GM12878 (cell line): ENCODE measurements at regions not wholly inside any gene's neighbourhood (a gene's known extent, or its start where the extent isn't known, plus 50 kb on each side); places are given as distances from the start of the nearest gene placed in this dataset.

Source experiments
- ATAC-seq: fragments of 200-7000 bp; cut with Tn5 transposase; 3 replicates; pipeline ENCODE4 v1.9.1; 2020; ENCODE audit warnings: mild to moderate bottlenecking, moderate library complexity
- BruUV-seq: library from RNA; stranded (reverse); fragments of 400-500 nt; replicated peaks from 2 replicates; lab custom pipeline; 2021; lab: Mats Ljungman, UMichigan
- CTCF ChIA-PET: fragments of 300-600 bp; sonication (Branson Sonifier 250); formaldehyde crosslinking; extraction: SDS; loops from one replicate; lab custom pipeline; 2021; ENCODE audit warnings: inconsistent platforms; lab: Yijun Ruan, JAX
- POLR2A ChIA-PET: fragments of 350-600 bp; formaldehyde crosslinking; extraction: SDS; loops from one replicate; lab custom pipeline; 2021; ENCODE audit warnings: inconsistent platforms; lab: Charles Lee
- RAD21 ChIA-PET: fragments of 300-600 bp; sonication (Branson Sonifier 250); formaldehyde crosslinking; loops from one replicate; lab custom pipeline; 2023; ENCODE audit warnings: antibody characterized with exemption; ENCODE audit not compliant: unreplicated experiment; lab: Charles Lee
- SMC1A ChIA-PET: fragments of 300-600 bp; sonication (Branson Sonifier 250); formaldehyde crosslinking; loops from one replicate; lab custom pipeline; 2023; ENCODE audit not compliant: unreplicated experiment, uncharacterized antibody; lab: Charles Lee
- DNase-seq: peaks from one replicate; pipeline ENCODE4 v3.0.0-alpha.2; 2011; ENCODE audit warnings: low read depth, low spot score
- FAIRE-seq: peaks from 3 replicates; lab custom pipeline; 2011; peaks lifted over from hg19 to GRCh38; lab: Jason Lieb, UNC
- H2AFZ ChIP-seq: 2 replicates; pipeline ENCODE4 v1.6.0; 2011; ENCODE audit warnings: low read depth, low read length, control low read depth; ENCODE audit not compliant: control insufficient read depth
- H3K27ac ChIP-seq: 2 replicates; pipeline ENCODE4 v1.5.1; 2011; ENCODE audit warnings: control low read depth; ENCODE audit not compliant: control insufficient read depth, insufficient read depth
- H3K27me3 ChIP-seq, 2 experiments: replicated peaks in 1 of 2; 2 replicates each; pipeline versions ENCODE4 v1.6.0 to v1.6.1; 2011; ENCODE audit warnings: low read length in 1 of 2; ENCODE audit not compliant: control insufficient read depth in 2 of 2, insufficient read depth in 2 of 2
- H3K36me3 ChIP-seq, 2 experiments: 2 replicates each; pipeline ENCODE4 v1.5.1; 2011; ENCODE audit warnings: low read length in 1 of 2; ENCODE audit not compliant: control insufficient read depth in 2 of 2, insufficient read depth in 2 of 2
- H3K4me1 ChIP-seq: 2 replicates; pipeline ENCODE4 v1.6.1; 2011; ENCODE audit warnings: mild to moderate bottlenecking, low read length, moderate library complexity, mixed read lengths; ENCODE audit not compliant: control insufficient read depth, insufficient read depth
- H3K4me2 ChIP-seq: 2 replicates; pipeline ENCODE4 v1.6.0; 2011; ENCODE audit warnings: control low read depth; ENCODE audit not compliant: control insufficient read depth, insufficient read depth
- H3K4me3 ChIP-seq: fragments of 200-600 bp; sonication (generic); 2 replicates; pipeline ENCODE4 v1.5.1; 2016
- H3K79me2 ChIP-seq: 2 replicates; pipeline ENCODE4 v1.6.0; 2011; ENCODE audit warnings: low read length; ENCODE audit not compliant: control insufficient read depth, insufficient read depth
- H3K9ac ChIP-seq: 2 replicates; pipeline ENCODE4 v1.8.0; 2011; ENCODE audit warnings: low read length, control low read depth, mixed read lengths; ENCODE audit not compliant: control insufficient read depth, insufficient read depth
- H3K9me3 ChIP-seq: replicated peaks from 3 replicates; pipeline ENCODE4 v1.5.1; 2011; ENCODE audit warnings: mild to moderate bottlenecking, low read length; ENCODE audit not compliant: control insufficient read depth, insufficient read depth
- H4K20me1 ChIP-seq: 2 replicates; pipeline ENCODE4 v1.6.0; 2011; ENCODE audit not compliant: control insufficient read depth, insufficient read depth
- CBX5 ChIP-seq: sonication (generic); IDR thresholded peaks from 2 replicates; pipeline ENCODE4 v1.6.1; 2016; ENCODE audit warnings: low read depth, moderate library complexity, mild to moderate bottlenecking, inconsistent platforms
- IRF4 ChIP-seq: IDR thresholded peaks from 2 replicates; pipeline ENCODE4 v1.6.1; 2011; ENCODE audit warnings: low read depth, low read length
- MEF2B ChIP-seq: fragments of 450-650 bp; IDR thresholded peaks from 2 replicates; pipeline ENCODE4 v1.6.1; 2018; ENCODE audit warnings: mild to moderate bottlenecking, moderate library complexity; ENCODE audit not compliant: partially characterized antibody, poor library complexity, severe bottlenecking
- POLR2AphosphoS2 ChIP-seq: IDR thresholded peaks from 2 replicates; pipeline ENCODE4 v1.6.1; 2011; ENCODE audit warnings: low read depth, mild to moderate bottlenecking, low read length, improper control_type of control experiment, moderate library complexity
- ZNF384 ChIP-seq: IDR thresholded peaks from 2 replicates; pipeline ENCODE4 v1.6.1; 2012; ENCODE audit warnings: low read depth, mild to moderate bottlenecking, low read length, improper control_type of control experiment, borderline replicate concordance
- ZZZ3 ChIP-seq: IDR thresholded peaks from 2 replicates; pipeline ENCODE4 v1.6.1; 2011; ENCODE audit warnings: low read depth; ENCODE audit not compliant: control insufficient read depth, insufficient read length
- WGBS: methylation state at CpG from one replicate; pipeline ENCODE4 v1.1.6; 2016; ENCODE audit warnings: low lambda C conversion rate; ENCODE audit not compliant: insufficient replicate concordance, insufficient coverage; ENCODE audit errors: missing lambda C conversion rate; 5-methylcytosine and 5-hydroxymethylcytosine counted together
- in situ Hi-C: fragments of 300-500 bp; cut with MboI; formaldehyde crosslinking; loops from 9 replicates; pipeline ENCODE4 v1.14.3; 2018; ENCODE audit warnings: mixed read lengths
- intact Hi-C: fragments of 100-400 bp; cut with micrococcal nuclease; formaldehyde crosslinking; loops from one replicate; pipeline ENCODE4 v1.14.2; 2022; ENCODE audit not compliant: unreplicated experiment
- TF ChIP-seq, protein P1 (sequence below): fragments of 150-350 bp; IDR thresholded peaks from 2 replicates; pipeline ENCODE4 v1.6.1; 2014; ENCODE audit warnings: mild to moderate bottlenecking, low read depth, low read length
- TF ChIP-seq, protein P2 (sequence below): fragments of 450-650 bp; IDR thresholded peaks from 2 replicates; pipeline ENCODE4 v1.6.1; 2017; ENCODE audit warnings: antibody characterized with exemption, mild to moderate bottlenecking, moderate library complexity
- TF ChIP-seq, protein P3 (sequence below): IDR thresholded peaks from 2 replicates; pipeline ENCODE4 v1.6.1; 2012; ENCODE audit warnings: improper control_type of control experiment, low read depth, low read length; ENCODE audit not compliant: insufficient replicate concordance

DNA sequence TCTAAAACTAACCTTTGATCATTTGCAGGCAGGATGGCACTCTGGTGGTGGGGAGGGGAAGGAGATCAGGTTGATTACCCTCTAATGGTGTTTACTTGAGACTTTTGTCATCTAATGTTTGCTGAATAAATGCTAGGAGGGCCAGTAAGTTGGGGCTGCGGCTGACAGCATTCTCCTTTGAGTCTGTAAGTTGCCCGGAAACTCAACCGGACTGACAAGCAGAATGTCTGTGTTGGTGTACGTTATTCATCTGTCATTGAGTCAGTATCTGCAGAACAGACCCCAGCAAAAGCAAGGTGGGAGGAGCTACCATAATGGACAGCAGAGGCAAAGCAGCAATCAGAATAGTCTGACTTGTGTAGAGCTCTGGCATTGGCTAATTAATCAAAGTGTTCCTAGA lies 1210.6 kb upstream of the PABPC4L start (continued):
- TF ChIP-seq, protein P1, sequence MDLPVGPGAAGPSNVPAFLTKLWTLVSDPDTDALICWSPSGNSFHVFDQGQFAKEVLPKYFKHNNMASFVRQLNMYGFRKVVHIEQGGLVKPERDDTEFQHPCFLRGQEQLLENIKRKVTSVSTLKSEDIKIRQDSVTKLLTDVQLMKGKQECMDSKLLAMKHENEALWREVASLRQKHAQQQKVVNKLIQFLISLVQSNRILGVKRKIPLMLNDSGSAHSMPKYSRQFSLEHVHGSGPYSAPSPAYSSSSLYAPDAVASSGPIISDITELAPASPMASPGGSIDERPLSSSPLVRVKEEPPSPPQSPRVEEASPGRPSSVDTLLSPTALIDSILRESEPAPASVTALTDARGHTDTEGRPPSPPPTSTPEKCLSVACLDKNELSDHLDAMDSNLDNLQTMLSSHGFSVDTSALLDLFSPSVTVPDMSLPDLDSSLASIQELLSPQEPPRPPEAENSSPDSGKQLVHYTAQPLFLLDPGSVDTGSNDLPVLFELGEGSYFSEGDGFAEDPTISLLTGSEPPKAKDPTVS, result no peak
- TF ChIP-seq CBX5 (no peak), POLR2AphosphoS2 (no peak), IRF4 (no peak)
- TF ChIP-seq, protein P2, sequence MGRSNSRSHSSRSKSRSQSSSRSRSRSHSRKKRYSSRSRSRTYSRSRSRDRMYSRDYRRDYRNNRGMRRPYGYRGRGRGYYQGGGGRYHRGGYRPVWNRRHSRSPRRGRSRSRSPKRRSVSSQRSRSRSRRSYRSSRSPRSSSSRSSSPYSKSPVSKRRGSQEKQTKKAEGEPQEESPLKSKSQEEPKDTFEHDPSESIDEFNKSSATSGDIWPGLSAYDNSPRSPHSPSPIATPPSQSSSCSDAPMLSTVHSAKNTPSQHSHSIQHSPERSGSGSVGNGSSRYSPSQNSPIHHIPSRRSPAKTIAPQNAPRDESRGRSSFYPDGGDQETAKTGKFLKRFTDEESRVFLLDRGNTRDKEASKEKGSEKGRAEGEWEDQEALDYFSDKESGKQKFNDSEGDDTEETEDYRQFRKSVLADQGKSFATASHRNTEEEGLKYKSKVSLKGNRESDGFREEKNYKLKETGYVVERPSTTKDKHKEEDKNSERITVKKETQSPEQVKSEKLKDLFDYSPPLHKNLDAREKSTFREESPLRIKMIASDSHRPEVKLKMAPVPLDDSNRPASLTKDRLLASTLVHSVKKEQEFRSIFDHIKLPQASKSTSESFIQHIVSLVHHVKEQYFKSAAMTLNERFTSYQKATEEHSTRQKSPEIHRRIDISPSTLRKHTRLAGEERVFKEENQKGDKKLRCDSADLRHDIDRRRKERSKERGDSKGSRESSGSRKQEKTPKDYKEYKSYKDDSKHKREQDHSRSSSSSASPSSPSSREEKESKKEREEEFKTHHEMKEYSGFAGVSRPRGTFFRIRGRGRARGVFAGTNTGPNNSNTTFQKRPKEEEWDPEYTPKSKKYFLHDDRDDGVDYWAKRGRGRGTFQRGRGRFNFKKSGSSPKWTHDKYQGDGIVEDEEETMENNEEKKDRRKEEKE, result no peak

DNA sequence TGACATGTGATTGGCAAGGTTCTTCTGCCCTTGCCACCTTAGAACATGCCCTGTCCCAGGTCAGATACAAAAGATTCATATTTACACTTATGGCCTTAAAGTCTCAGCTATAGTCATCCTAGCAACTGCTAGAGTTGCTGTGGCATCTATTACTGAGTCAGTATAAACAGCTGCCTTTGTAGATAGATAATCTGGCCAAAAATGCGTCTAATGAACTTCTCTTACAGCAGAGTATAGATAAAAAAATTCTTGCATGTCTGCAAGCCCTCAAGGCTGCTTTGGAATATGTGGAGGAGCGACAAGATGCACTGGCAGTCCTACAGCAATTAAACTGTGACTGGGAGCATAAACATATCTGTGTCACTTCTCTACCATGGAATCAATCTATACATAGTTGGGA lies 1209.7 kb upstream of the PABPC4L start:
- ChIA-PET POLR2A (no interaction called here), CTCF (no interaction called here), SMC1A (no interaction called here), RAD21 (no interaction called here)
- no TSS peak for BruUV-seq
- intact Hi-C loops (no loop called here), in situ Hi-C loops (no loop called here)
- WGBS, result 10% methylated on average over 2 of the region's 2 CpGs
- no peak for DNase-seq
- no peak for ATAC-seq
- Histone ChIP-seq H3K27ac (no peak overlapping the region), H3K36me3 (no peaks in the 10 kb centered on the region), H3K4me2 (no peak overlapping the region), H4K20me1 (no peaks in the 10 kb centered on the region), H3K79me2 (no peaks in the 10 kb centered on the region), H3K9me3 (no peaks in the 10 kb centered on the region; the same call in 2 of the 3 replicates), H3K4me3 (no peak overlapping the region), H3K4me1 (no peaks in the 10 kb centered on the region), H3K9ac (no peak overlapping the region), H3K27me3 (no peaks in the 10 kb centered on the region), H2AFZ (no peak overlapping the region)
- FAIRE-seq, result no peak
- TF ChIP-seq MEF2B, result no peak
- TF ChIP-seq ZNF384, result no peak
- TF ChIP-seq, protein P2, result no peak
- TF ChIP-seq ZZZ3, result no peak
- TF ChIP-seq, protein P3, sequence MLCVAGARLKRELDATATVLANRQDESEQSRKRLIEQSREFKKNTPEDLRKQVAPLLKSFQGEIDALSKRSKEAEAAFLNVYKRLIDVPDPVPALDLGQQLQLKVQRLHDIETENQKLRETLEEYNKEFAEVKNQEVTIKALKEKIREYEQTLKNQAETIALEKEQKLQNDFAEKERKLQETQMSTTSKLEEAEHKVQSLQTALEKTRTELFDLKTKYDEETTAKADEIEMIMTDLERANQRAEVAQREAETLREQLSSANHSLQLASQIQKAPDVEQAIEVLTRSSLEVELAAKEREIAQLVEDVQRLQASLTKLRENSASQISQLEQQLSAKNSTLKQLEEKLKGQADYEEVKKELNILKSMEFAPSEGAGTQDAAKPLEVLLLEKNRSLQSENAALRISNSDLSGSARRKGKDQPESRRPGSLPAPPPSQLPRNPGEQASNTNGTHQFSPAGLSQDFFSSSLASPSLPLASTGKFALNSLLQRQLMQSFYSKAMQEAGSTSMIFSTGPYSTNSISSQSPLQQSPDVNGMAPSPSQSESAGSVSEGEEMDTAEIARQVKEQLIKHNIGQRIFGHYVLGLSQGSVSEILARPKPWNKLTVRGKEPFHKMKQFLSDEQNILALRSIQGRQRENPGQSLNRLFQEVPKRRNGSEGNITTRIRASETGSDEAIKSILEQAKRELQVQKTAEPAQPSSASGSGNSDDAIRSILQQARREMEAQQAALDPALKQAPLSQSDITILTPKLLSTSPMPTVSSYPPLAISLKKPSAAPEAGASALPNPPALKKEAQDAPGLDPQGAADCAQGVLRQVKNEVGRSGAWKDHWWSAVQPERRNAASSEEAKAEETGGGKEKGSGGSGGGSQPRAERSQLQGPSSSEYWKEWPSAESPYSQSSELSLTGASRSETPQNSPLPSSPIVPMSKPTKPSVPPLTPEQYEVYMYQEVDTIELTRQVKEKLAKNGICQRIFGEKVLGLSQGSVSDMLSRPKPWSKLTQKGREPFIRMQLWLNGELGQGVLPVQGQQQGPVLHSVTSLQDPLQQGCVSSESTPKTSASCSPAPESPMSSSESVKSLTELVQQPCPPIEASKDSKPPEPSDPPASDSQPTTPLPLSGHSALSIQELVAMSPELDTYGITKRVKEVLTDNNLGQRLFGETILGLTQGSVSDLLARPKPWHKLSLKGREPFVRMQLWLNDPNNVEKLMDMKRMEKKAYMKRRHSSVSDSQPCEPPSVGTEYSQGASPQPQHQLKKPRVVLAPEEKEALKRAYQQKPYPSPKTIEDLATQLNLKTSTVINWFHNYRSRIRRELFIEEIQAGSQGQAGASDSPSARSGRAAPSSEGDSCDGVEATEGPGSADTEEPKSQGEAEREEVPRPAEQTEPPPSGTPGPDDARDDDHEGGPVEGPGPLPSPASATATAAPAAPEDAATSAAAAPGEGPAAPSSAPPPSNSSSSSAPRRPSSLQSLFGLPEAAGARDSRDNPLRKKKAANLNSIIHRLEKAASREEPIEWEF, result no peak
